SK-N-SH treated with all-trans-retinoic acid at 6 μM for 48 hours (cell line): ENCODE measurements at regions not wholly inside any gene's neighbourhood (a gene's known extent, or its start where the extent isn't known, plus 50 kb on each side); places are given as distances from the start of the nearest gene placed in this dataset.
"Not testable (repeated sequence)": the region's sequence is repeated elsewhere in the genome, so short reads cannot be mapped to it uniquely, and the experiment has no call there.

Experiments used
- ARNTL ChIP-seq: fragments of 450-650 bp; formaldehyde crosslinking; IDR thresholded peaks from 2 replicates; pipeline ENCODE4 v1.5.0; 2020; ENCODE audit warnings: low read depth, mild to moderate bottlenecking, moderate library complexity, borderline replicate concordance
- CSDC2 ChIP-seq: fragments of 250-450 bp; sonication (Bioruptor Pico); IDR thresholded peaks from 2 replicates; pipeline ENCODE4 v1.5.0; 2020; ENCODE audit warnings: mild to moderate bottlenecking, moderate library complexity
- PATZ1 ChIP-seq: fragments of 250-450 bp; sonication (Bioruptor Pico); IDR thresholded peaks from 2 replicates; pipeline ENCODE4 v1.8.0; 2020; ENCODE audit warnings: mild to moderate bottlenecking, moderate library complexity, borderline replicate concordance
- ZNF70 ChIP-seq: fragments of 450-650 bp; formaldehyde crosslinking; IDR thresholded peaks from 2 replicates; pipeline ENCODE4 v1.5.0; 2020; ENCODE audit warnings: mild to moderate bottlenecking, moderate library complexity

- not testable (repeated sequence) for TF ChIP-seq PATZ1, CSDC2, ARNTL, ZNF70 (CRISPR knock-in tag)
Observed at GRCh38 chr9:40868437-40868836, 260.0 kb downstream of the FOXD4L6 start.
